Pulmonary artery endothelial cell (primary cell): ENCODE measurements at regions not wholly inside any gene's neighbourhood (a gene's known extent, or its start where the extent isn't known, plus 50 kb on each side); places are given as distances from the start of the nearest gene placed in this dataset.
"Not testable (repeated sequence)": the region's sequence is repeated elsewhere in the genome, so short reads cannot be mapped to it uniquely, and the experiment has no call there.

Source experiments
- DNase-seq: peaks from one replicate; pipeline ENCODE4 v3.0.0-alpha.2; 2011; ENCODE audit warnings: low read depth, low spot score

GRCh38 chr4:181870326-181870725 is 372.9 kb upstream of the TENM3 start:
- no peak for DNase-seq

- DNase-seq: no peak
Observed at GRCh38 chr4:181874602-181875001, 368.6 kb upstream of the TENM3 start.

GRCh38 chr4:181877329-181877848 is 365.8 kb upstream of the TENM3 start:
- DNase-seq: no peak

- no peak for DNase-seq
Observed at GRCh38 chr4:181890031-181890430, 353.2 kb upstream of the TENM3 start.

- DNase-seq: no peak
Observed at GRCh38 chr4:181890911-181891310, 352.3 kb upstream of the TENM3 start.

- no peak for DNase-seq
Observed at GRCh38 chr4:181896614-181897013, 346.6 kb upstream of the TENM3 start.

GRCh38 chr4:181897935-181898334 is 345.3 kb upstream of the TENM3 start:
- no peak for DNase-seq

GRCh38 chr4:181902404-181902803 is 340.8 kb upstream of the TENM3 start:
- not testable (repeated sequence) for DNase-seq

- no peak for DNase-seq
Observed at GRCh38 chr4:181905708-181906107, 337.5 kb upstream of the TENM3 start.

GRCh38 chr4:181908168-181908567 is 335.0 kb upstream of the TENM3 start:
- no peak for DNase-seq

GRCh38 chr4:181909368-181909767 is 333.8 kb upstream of the TENM3 start:
- no peak for DNase-seq

- DNase-seq: no peak
Observed at GRCh38 chr4:181911420-181911819, 331.8 kb upstream of the TENM3 start.

GRCh38 chr4:181933471-181933870 is 309.7 kb upstream of the TENM3 start:
- DNase-seq: no peak

GRCh38 chr4:181938631-181939030 is 304.6 kb upstream of the TENM3 start:
- no peak for DNase-seq

- DNase-seq: no peak
Observed at GRCh38 chr4:181939199-181939945, 303.8 kb upstream of the TENM3 start.

- DNase-seq: no peak
Observed at GRCh38 chr4:181944527-181944926, 298.7 kb upstream of the TENM3 start.

GRCh38 chr4:181946902-181947301 is 296.3 kb upstream of the TENM3 start:
- no peak for DNase-seq

- DNase-seq: no peak
Observed at GRCh38 chr4:181948839-181949382, 294.3 kb upstream of the TENM3 start.

GRCh38 chr4:181949704-181950312 is 293.4 kb upstream of the TENM3 start:
- DNase-seq: no peak

- DNase-seq: no peak
Observed at GRCh38 chr4:181950372-181951127, 292.7 kb upstream of the TENM3 start.

- DNase-seq: no peak
Observed at GRCh38 chr4:181951265-181951664, 291.9 kb upstream of the TENM3 start.

- no peak for DNase-seq
Observed at GRCh38 chr4:181952478-181952877, 290.7 kb upstream of the TENM3 start.
